ENCODE measurements at regions not wholly inside any gene's neighbourhood (a gene's known extent, or its start where the extent isn't known, plus 50 kb on each side); places are given as distances from the start of the nearest gene placed in this dataset.
"Not testable (repeated sequence)": the region's sequence is repeated elsewhere in the genome, so short reads cannot be mapped to it uniquely, and the experiment has no call there.

GRCh38 chr1:242605521-242605920, 81.0 kb upstream of the PLD5 start:
- no peaks in the 10 kb centered on the region for H3K9me3 Mint-ChIP-seq
- no peaks in the 10 kb centered on the region for H3K4me1 Mint-ChIP-seq
- H3K36me3 Mint-ChIP-seq (ENCODE audit: low read depth), result no peaks in the 10 kb centered on the region
- TF ChIP-seq CTCF (IDR thresholded peaks at IDR 0.05; ENCODE audit: unreplicated experiment in 3 of 3), result no peak
- peaks cover 9% of the 10 kb centered on the region for H3K27me3 Mint-ChIP-seq (ENCODE audit: low read depth)
- no peak overlapping the region for H3K27ac Mint-ChIP-seq
- H3K4me3 Mint-ChIP-seq, result no peak overlapping the region

GRCh38 chr1:242602001-242602400, 77.5 kb upstream of the PLD5 start:
- H3K9me3 Mint-ChIP-seq, result peaks cover 9% of the 10 kb centered on the region
- no peak for TF ChIP-seq CTCF (IDR thresholded peaks at IDR 0.05; ENCODE audit: unreplicated experiment in 3 of 3)
- no peaks in the 10 kb centered on the region for H3K4me1 Mint-ChIP-seq
- H3K4me3 Mint-ChIP-seq, result no peak overlapping the region
- H3K27ac Mint-ChIP-seq, result no peak overlapping the region
- H3K36me3 Mint-ChIP-seq (ENCODE audit: low read depth), result no peaks in the 10 kb centered on the region
- H3K27me3 Mint-ChIP-seq (ENCODE audit: low read depth), result peaks cover 9% of the 10 kb centered on the region

GRCh38 chr1:242593756-242594155, 69.3 kb upstream of the PLD5 start:
- H3K27me3 Mint-ChIP-seq (ENCODE audit: low read depth); H3K27ac Mint-ChIP-seq; H3K4me1 Mint-ChIP-seq; H3K36me3 Mint-ChIP-seq (ENCODE audit: low read depth); H3K4me3 Mint-ChIP-seq: not testable (repeated sequence)
- peaks cover 32% of the 10 kb centered on the region for H3K9me3 Mint-ChIP-seq

- Mint-ChIP-seq H3K4me1 (no peaks in the 10 kb centered on the region), H3K36me3 (ENCODE audit: low read depth) (no peaks in the 10 kb centered on the region), H3K9me3 (peaks cover 10% of the 10 kb centered on the region), H3K27ac (no peak overlapping the region), H3K4me3 (no peak overlapping the region), H3K27me3 (ENCODE audit: low read depth) (no peaks in the 10 kb centered on the region)
- no peak for TF ChIP-seq CTCF (IDR thresholded peaks at IDR 0.05; ENCODE audit: unreplicated experiment in 3 of 3)
Measured at GRCh38 chr1:242586360-242586680, 61.8 kb upstream of the PLD5 start.

- Mint-ChIP-seq H3K4me3 (no peak overlapping the region), H3K27me3 (ENCODE audit: low read depth) (no peaks in the 10 kb centered on the region), H3K9me3 (peaks cover 5% of the 10 kb centered on the region), H3K27ac (no peak overlapping the region), H3K4me1 (no peaks in the 10 kb centered on the region), H3K36me3 (ENCODE audit: low read depth) (no peaks in the 10 kb centered on the region)
- no peak for TF ChIP-seq CTCF (IDR thresholded peaks at IDR 0.05; ENCODE audit: unreplicated experiment in 3 of 3)
Measured at GRCh38 chr1:242585616-242586359, 61.3 kb upstream of the PLD5 start.

GRCh38 chr1:242582669-242583068, 58.2 kb upstream of the PLD5 start:
- H3K4me3 Mint-ChIP-seq, result no peak overlapping the region
- H3K4me1 Mint-ChIP-seq, result no peaks in the 10 kb centered on the region
- no peaks in the 10 kb centered on the region for H3K27me3 Mint-ChIP-seq (ENCODE audit: low read depth)
- H3K9me3 Mint-ChIP-seq, result no peaks in the 10 kb centered on the region
- H3K36me3 Mint-ChIP-seq (ENCODE audit: low read depth), result no peaks in the 10 kb centered on the region
- H3K27ac Mint-ChIP-seq, result no peak overlapping the region
- TF ChIP-seq CTCF (IDR thresholded peaks at IDR 0.05; ENCODE audit: unreplicated experiment in 3 of 3), result no peak

Measured in nephron (organoid).